Endometrial microvascular endothelial cells (primary cell): ENCODE measurements at regions not wholly inside any gene's neighbourhood (a gene's known extent, or its start where the extent isn't known, plus 50 kb on each side); places are given as distances from the start of the nearest gene placed in this dataset.

Experiments
- in situ Hi-C: cut with HindIII; loops from 2 replicates; pipeline ENCODE4 v1.10.0; 2017; ENCODE audit warnings: low sequenced_read_pairs, low pct_unique_long_range_greater_than_20kb; ENCODE audit errors: inconsistent ontology term

DNA sequence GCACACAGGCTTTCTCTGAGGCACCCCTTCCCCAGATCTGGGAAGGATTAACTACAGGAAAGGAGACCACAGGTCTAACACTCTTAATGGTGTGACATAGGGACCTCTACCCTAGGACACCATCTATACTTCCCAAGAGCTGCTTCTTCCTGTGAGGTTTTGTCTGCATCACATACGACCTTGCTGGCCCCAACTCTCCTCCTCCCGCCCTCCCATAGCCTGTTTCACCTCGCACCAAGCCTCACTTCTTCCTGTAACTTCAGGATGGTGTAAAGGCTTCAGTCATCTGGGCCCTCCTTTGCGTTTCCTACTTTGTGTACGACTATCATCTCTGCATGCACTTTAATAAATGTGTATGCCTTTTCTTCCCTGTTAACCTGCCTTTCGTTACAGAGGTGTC, 274.3 kb downstream of the KLF6 start:
- in situ Hi-C loops = no loop called here

DNA sequence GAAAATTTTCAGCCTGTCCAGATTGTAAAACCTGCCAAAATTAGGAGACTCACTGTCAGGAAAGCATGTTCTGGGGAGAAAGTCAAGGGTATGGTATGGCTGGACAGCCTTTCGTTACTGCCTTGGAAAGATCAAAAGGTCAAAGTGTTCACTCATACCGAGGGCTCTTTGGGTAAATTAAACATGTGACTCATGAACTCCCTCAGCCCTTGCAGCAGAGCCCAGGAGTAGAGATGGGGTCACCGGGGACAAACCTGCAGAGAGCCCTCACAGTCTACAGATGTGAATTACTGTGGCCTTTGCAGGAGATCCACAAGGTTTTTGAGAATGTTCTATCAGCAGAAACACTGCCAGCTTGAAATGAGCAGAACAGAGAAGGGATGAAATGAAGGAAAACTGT, 275.7 kb downstream of the KLF6 start:
- in situ Hi-C loops = no loop called here

DNA sequence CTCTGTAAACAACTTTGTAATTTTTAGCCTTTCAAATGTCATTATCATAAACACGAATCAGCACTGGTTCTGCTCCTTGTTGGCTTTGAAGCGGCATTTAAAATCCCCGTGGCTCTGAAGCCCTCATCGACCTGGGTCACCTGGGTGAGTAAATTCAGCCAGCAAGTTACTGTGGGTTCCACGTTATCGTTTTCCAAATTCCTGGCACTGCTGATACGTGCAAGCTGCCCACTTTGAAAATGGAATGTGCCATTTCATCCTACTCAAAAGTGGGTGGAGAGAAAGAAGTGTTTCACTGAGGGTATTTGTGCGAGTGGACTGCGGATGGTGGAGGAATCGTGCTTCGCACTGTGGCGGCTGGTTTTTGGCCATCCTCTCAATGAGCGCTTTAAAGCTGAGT, 281.7 kb downstream of the KLF6 start:
- in situ Hi-C loops = no loop called here

DNA sequence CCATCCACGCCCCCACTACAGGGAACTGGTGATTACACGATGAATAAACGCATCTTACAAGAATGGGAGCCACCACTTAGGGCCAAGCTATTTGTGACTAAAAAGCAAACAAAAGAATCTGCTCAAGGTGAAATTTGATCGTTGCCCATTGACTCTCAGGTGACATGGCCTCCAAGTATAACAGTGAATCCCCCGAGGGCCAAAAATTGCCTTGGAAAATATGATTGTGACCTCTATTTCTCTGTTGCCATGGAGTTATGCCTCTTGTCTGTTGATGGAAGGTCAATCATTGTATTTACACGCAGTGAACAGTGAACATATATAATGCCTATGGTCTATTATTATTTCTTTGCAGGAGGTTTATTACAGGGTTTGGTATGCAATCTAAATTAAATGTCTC, 282.3 kb downstream of the KLF6 start:
- in situ Hi-C loops = no loop called here

DNA sequence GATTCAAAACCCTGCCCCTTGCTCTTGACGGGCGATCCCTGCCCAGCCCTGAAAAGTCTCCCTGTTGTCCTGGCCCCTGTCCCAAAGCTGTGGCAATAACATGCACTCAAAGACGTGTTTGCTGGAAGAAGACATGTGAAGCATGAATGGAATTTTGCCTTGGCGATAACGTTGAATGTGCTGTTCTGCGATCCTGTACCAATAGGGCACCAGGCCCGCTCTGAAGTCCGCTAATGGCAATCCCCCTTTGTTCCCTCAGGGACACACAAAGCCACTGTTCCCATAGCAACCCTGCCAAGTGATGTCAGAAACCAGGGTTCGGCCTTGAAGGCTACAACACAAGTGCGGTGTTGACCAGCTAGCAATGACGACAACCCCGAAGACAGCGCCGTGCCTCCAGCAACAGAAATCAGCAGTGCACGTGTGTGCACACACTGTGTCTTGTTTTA, 284.6 kb downstream of the KLF6 start:
- in situ Hi-C loops = no loop called here

DNA sequence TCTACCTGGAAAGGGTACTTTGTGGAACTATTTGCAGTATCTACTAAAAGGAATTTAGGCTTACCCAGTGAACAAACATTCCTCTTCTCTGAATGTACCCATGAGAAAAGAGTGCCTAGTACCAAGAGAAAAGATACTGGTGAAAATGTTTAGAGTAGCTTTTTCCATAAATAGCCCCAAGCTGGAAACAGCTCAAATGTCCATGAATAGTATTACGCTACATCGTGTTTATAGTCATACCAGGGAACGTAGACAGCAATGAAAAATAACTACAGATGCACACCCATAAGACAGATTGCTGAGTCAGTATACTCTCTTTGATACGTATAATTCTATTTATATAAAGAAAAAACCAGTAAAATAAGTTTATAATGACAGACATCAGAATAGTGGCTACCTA, 285.9 kb downstream of the KLF6 start:
- in situ Hi-C loops = no loop called here

DNA sequence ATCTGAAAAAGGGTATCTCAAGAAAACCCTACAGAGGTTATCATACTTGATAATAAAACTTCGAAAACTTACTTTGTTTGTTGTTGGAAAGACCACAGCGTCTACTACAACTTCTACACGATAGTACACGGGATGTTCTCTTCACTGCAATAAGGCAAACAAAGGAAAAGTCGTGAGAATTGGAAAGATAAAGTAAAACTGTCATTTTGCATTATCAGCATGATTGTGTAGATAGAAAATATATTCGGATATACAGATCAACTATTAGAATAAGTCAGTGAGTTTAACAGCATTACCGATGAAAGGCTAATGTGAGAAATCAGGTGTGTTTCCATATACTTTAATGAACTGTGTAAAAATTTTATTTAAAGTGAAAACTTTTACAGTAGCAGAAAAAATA, 287.4 kb downstream of the KLF6 start:
- in situ Hi-C loops = no loop called here

DNA sequence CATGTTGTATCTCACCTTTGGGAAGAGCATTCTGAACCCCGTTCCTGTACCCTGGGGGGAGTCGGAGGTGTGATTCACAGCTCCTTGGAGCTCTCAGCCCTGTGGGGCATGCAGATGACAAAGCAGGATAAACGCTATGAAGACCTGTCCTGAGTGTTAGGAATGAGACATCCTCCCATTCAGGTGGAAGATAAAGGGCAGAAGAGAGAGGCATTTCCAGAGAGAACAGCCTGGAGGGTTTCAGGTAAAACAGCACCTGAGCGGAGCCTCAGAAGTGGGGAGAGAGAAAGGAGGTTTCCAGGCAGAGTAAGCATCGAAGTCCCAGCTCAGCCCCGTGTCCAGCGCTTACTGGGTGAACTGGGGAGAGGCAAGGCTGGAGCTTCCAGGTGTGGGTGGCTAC, 288.9 kb downstream of the KLF6 start:
- in situ Hi-C loops = no loop called here

DNA sequence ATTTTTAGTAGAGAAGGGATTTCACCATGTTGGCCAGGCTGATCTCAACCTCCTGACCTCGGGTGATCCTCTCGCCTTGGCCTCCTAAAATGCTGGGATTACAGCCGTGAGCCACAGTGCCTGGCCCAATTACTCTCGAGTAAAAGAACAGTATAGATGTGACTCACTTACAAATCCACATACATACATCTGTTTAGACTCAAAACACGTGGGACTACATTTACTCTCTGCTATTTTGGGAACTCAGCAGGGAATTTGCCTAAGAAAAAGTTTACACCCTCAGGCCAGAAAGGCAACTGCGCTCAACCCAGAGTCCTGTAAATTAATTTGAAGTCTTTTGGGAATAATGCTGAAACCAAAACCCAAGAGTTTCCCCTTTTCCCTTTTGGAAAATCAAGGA, 289.7 kb downstream of the KLF6 start:
- in situ Hi-C loops = no loop called here

DNA sequence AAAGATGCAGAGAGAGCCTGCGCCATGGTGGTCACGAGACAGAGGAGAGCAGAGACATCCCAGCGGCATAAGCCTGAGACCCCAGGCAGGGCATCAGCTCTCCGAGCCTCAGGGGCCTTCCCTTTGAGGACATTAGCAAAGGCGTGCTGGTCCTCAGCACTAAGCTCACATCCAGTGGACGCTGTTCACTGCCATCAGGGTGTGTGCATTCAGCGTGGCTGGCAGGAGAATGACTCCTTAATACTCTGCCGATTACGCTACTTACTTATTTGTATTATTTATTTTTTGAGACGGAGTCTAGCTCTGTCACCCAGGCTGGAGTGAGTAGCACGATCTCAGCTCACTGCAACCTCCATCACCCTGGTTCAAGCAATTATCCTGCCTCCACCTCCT, 290.2 kb downstream of the KLF6 start:
- in situ Hi-C loops = no loop called here

DNA sequence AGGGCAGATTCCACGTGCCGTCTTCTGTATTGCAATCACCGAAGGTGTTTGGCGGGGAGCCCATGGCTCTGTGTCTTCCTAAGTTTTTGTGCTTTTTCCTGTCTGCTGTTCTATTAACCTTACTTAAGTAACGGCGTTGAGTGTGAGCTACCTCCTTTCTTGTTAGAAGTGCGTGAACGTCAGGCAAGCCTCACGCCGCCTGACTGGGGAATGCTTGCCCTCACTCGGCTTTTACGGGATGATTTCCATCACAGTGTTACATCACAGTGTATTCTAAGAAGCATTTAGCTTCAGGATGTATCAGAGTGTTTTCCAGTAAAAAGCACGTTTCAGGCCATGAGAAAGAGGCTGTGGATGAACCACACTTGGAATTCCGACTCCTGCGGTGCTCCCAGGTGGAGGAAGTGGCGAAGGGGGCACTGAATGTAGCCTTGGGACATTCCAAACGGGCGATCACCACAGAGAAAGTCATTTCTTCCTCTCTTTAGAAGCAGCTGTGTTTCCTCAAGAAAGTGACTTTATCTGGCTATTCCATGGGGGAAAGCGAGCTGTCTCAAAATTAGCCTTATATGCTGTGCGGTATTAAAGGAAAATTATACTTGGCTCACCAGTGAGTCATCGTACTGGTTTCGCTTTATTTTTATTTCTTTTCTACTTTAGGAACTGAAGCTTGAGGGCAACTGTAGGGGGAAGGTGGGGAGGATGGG, 290.7 kb downstream of the KLF6 start:
- in situ Hi-C loops = no loop called here

DNA sequence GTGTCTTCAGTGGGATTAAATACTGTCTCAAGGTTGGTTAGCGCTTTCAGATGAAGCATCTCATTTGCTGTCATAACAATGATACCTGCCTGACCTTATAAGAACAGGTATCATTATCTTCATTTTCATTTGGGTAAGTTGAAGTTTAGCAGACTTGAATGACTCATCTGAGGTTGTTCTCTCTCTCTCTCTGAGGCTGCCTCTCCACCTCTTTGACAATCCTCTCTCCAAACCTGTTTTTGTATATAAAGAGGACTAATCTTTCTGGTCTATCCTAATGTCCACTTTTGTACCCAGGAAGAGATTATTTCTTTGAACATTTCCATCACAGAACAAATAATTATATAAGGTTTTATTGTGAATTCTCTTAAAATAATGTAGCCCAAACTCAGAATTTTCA, 291.4 kb downstream of the KLF6 start:
- in situ Hi-C loops = no loop called here

DNA sequence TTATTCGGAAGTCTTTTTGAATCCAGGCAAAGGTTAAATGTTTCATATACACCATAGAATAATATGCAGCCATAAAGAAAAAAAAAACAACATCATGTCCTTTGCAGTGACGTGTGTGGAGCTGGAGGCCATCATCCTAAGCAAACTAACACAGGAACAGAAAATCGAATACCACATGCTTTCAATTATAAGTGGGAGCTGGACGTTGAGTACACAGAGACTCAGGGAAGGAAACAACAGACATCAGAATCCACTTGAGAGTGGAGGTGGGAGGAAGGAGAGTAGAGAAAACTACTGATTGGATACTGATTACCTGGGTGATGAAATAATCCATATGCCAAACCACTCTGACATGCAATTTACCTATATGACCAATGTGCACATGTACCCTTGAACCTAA, 293.4 kb downstream of the KLF6 start:
- in situ Hi-C loops = no loop called here

DNA sequence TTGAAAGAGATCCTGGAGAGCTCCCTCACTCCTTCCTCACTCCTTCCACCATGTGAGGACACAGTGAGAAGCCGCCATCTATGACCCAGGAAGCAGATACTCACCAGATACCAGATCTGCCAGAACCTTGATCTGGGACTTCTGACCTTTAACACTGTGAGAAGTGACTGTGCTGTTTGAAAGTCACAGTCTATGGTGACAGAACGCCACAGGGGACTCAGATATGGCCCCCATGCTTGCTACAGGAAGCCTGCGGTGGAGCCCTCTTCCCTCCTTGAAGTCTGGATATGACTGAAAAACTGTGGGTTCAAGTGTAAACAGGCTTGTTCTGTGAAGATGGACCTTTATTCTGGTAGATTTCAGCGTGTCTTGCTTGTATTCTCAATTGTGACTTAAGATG, 297.8 kb downstream of the KLF6 start:
- in situ Hi-C loops = no loop called here

DNA sequence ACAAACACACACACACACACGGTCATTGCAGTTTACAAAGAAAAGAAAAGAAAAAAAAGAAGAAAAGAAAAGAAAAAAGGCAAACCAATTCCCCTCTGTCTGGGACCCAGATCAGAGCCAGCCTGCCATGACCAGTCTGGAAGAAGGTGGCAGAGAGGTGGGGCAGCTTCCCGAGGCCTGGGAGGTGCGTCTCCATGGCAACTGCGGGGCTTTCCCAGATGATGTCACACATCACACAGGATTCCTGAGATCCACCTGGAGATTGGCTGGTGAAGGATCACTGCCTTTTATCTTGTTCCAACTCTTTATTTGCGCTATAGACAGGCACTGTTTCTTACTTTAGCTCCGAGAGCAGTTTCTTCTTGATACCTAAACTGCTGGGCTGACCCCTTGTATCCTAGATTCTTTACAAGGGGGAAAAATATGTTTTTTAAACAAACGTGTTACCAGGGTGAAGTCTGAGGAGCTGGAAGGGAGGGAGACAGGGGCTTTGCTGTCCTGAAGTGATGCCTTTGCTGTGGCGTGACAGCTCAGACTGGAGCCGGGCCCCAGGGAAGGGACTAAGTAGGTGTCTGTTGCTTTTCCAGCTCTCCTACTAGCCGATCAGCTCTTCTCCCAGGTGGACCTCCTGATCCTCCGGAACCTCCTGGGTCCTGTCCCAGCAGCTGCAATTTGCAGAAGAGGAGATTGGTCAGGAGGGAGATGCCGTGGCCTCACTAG, 298.5 kb downstream of the KLF6 start:
- in situ Hi-C loops = no loop called here

DNA sequence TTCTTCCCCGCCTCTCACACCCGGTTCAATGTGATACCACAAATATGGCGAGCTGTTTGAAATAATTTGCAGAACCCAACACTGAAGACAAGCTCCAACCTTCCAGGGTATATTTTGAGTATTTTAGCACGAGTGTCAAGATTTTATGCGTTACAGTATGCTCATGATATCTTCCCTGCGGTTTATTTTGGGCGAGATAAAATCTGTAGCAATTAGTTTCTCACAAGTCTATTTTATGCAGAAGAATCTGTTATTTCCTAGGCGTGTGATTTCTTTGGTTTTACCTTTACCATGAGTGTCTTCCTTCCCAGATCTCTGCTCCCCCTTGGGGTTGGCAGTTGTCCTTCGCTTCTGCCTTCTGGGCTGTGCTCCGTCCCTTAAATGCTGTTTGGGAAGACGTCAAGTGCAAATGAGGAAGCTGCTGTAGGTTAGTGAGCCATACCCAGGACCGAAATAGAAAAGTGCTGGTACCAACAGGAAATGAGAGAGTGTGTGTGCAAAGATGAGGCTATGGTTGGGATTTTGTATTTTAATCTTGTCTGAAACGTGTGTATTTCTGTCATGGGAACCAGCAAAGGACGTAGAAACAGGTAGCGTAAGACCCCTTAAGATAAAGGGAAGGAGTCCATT, 299.8 kb downstream of the KLF6 start:
- in situ Hi-C loops = no loop called here

DNA sequence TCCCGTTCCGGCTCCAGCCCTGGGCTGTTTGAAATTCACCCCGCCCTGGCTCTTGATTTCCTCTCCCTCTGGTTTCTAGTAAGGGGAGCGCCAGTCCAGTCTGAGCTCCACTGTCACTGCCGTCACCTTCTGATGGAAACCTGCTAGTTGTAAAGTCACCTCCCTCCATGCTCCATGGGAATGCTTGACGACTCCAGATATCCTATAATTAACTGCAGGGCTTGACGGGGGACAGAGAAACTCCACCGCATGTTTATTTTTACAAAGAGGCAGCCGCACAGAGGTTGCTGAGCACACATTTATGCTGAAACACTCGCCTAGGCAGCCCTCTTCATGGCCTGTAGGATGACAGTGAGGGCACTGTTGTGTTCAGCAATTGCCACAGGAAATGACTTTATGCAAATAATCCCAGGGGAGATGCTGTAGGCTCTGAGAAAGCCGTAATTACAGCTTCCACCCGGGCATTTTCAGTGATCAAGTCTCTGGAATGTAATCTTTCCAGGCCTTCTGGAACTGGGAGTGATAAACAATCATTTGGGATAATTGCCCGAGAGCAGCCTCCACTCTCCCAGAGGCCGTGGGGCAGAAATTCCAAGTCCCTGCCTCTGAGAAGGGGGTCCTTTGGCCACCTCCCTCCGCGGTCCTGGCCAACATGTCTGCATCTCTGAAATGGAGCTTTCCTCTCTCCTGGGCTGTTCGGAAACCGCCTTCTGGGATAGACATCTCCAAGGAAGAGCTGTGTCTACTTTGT, 300.5 kb downstream of the KLF6 start:
- in situ Hi-C loops = no loop called here

DNA sequence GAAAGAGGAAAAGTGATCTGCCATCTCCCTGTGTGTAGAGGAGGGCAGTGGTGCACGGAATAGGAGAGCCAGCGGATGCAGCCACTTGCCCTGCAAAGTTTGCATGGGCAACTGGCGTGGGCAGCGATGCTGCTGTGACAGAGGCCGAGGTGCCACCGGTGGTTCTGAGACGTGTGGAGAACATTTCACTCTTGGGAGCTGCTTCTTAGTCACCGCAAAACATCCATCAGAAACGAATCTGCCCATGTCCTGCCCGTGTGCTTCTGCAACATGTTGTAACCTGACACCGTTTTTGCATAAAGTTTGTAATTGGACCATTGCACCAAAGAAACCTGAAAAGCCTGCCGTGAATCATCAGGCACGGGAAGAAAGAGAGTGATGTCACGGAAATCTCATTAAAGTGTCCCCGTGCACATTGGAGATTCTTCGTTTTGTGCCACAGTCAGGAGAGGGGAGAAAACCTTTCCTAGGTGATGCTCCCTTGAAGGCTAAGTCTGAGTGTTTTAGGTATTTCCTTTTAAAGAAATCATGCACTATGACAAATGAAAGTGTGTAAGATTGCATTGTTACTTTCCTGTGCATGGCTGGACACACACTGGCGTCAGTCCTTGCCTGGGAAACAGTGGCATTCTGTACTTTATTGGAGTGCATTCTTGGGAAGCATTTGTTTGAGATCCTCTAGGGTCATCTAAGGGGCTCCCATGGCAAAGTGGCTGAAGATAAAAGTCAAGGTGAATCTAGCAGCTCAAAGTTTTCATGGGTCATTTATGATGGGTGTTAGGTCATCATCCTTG, 302.6 kb downstream of the KLF6 start:
- in situ Hi-C loops = no loop called here

DNA sequence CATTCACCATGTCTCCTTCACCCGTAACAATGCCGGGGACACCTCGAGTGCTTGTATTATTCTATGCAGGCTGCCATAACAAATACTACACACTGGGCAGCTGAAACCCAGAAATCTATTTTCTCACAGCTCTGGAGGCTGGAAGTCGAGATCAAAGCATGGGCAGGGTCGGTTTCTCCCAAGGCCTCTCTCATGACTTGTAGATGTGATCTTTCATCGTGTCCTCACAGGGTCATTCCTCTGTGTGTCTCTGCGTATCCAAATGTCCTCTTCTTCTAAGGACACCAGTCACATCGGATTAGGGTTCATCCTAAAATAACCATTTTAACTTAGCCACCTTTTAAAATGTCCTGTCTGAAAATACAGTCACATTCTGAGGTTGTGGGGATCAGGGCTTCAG, 303.5 kb downstream of the KLF6 start:
- in situ Hi-C loops = no loop called here
